HepG2 (cell line): ENCODE measurements at regions not wholly inside any gene's neighbourhood (a gene's known extent, or its start where the extent isn't known, plus 50 kb on each side); places are given as distances from the start of the nearest gene placed in this dataset.

ENCODE experiments used
- FOXP4 ChIP-seq: sonication (generic); formaldehyde crosslinking; IDR thresholded peaks from 2 replicates; pipeline ENCODE4 v1.4.0; 2020; ENCODE audit warnings: missing genetic modification reagents
- GFI1 ChIP-seq: sonication (generic); formaldehyde crosslinking; IDR thresholded peaks from 2 replicates; pipeline ENCODE4 v1.5.0; 2020; ENCODE audit warnings: missing genetic modification reagents, mild to moderate bottlenecking, borderline replicate concordance
- HNF1A ChIP-seq, 2 experiments: sonication (generic) in 1 of 2; formaldehyde crosslinking in 1 of 2; IDR thresholded peaks; 2 replicates each; pipeline versions ENCODE4 v1.4.0 to v1.6.1; 2016 to 2020; ENCODE audit warnings: borderline replicate concordance in 1 of 2, low read depth in 1 of 2, mild to moderate bottlenecking in 1 of 2, missing genetic modification reagents in 1 of 2
- KLF9 ChIP-seq: IDR thresholded peaks from 2 replicates; pipeline ENCODE4 v1.6.1; 2016; ENCODE audit warnings: low read depth
- PRDM10 ChIP-seq: sonication (generic); formaldehyde crosslinking; IDR thresholded peaks from 2 replicates; pipeline ENCODE4 v1.4.0; 2020; ENCODE audit warnings: low read depth, missing genetic modification reagents
- RBM22 ChIP-seq: fragments of 200-400 bp; formaldehyde crosslinking; optimal IDR thresholded peaks from 2 replicates; pipeline ENCODE3; 2017; ENCODE audit warnings: mild to moderate bottlenecking, low read length, moderate library complexity
- SALL1 ChIP-seq: sonication (generic); formaldehyde crosslinking; IDR thresholded peaks from 2 replicates; pipeline ENCODE4 v1.8.0; 2022; ENCODE audit warnings: mild to moderate bottlenecking, missing genetic modification reagents
- TAF15 ChIP-seq: fragments of 200-400 bp; formaldehyde crosslinking; IDR thresholded peaks from one replicate; pipeline ENCODE4 v1.6.1; 2018; ENCODE audit warnings: mild to moderate bottlenecking, low read depth, low read length; ENCODE audit not compliant: poor library complexity, severe bottlenecking
- TP53 ChIP-seq: sonication (generic); formaldehyde crosslinking; conservative IDR thresholded peaks from 2 replicates; pipeline ENCODE4 v1.4.0; 2020; ENCODE audit warnings: missing genetic modification reagents
- U2AF2 ChIP-seq: fragments of 200-400 bp; formaldehyde crosslinking; IDR thresholded peaks from 2 replicates; pipeline ENCODE4 v1.6.1; 2017; ENCODE audit warnings: low read depth, mild to moderate bottlenecking, low read length
- WIZ ChIP-seq: sonication (generic); formaldehyde crosslinking; IDR thresholded peaks from 2 replicates; pipeline ENCODE4 v1.5.1; 2020; ENCODE audit warnings: mild to moderate bottlenecking, missing genetic modification reagents
- ZBTB21 ChIP-seq: sonication (generic); formaldehyde crosslinking; IDR thresholded peaks from 2 replicates; pipeline ENCODE4 v1.4.0; 2020; ENCODE audit warnings: missing genetic modification reagents
- ZNF276 ChIP-seq: sonication (generic); formaldehyde crosslinking; IDR thresholded peaks from 2 replicates; pipeline ENCODE4 v1.4.0; 2020; ENCODE audit warnings: mild to moderate bottlenecking, low read depth, missing genetic modification reagents
- ZNF446 ChIP-seq: sonication (generic); formaldehyde crosslinking; IDR thresholded peaks from 2 replicates; pipeline ENCODE4 v1.5.0; 2020; ENCODE audit warnings: mild to moderate bottlenecking, missing genetic modification reagents
- ZNF710 ChIP-seq: sonication (generic); formaldehyde crosslinking; IDR thresholded peaks from 2 replicates; pipeline ENCODE4 v1.5.0; 2020; ENCODE audit warnings: mild to moderate bottlenecking, missing genetic modification reagents, borderline replicate concordance

- no peak for TF ChIP-seq ZNF276 (CRISPR knock-in tag)
- peak; percentile 85; the same call in 1 of the 2 replicates for TF ChIP-seq SALL1 (CRISPR knock-in tag)
- no peak for TF ChIP-seq RBM22
- no peak for TF ChIP-seq ZNF446 (CRISPR knock-in tag)
- no peak for TF ChIP-seq U2AF2
- TF ChIP-seq PRDM10 (CRISPR knock-in tag), result no peak
- no peak for TF ChIP-seq TP53 (CRISPR knock-in tag)
- TF ChIP-seq KLF9, result no peak
- peak; percentile 47; the same call in 1 of the 2 replicates for TF ChIP-seq ZBTB21 (CRISPR knock-in tag)
- TF ChIP-seq WIZ (CRISPR knock-in tag), result no peak
- peak; percentile 73; the same call in 1 of the 2 replicates for TF ChIP-seq ZNF710
- no peak for TF ChIP-seq TAF15
- TF ChIP-seq FOXP4 (CRISPR knock-in tag), result peak; percentile 92
- peak; percentile 87 for TF ChIP-seq GFI1 (CRISPR knock-in tag)
- peak; percentile 73 for TF ChIP-seq HNF1A (IDR thresholded peaks at IDR 0.05; ENCODE audit: low read depth)
- TF ChIP-seq HNF1A (CRISPR knock-in tag; IDR thresholded peaks at IDR 0.05; ENCODE audit: borderline replicate concordance), result peak; percentile 85; the same call in 1 of the 2 replicates
These were observed 169.4 kb downstream of the AKR1D1 start (continued) for GRCh38 chr7:138245682-138246081.
